DND-41 (cell line): ENCODE measurements at regions not wholly inside any gene's neighbourhood (a gene's known extent, or its start where the extent isn't known, plus 50 kb on each side); places are given as distances from the start of the nearest gene placed in this dataset.
"Not testable (repeated sequence)": the region's sequence is repeated elsewhere in the genome, so short reads cannot be mapped to it uniquely, and the experiment has no call there.

ENCODE experiments used
- CTCF ChIP-seq: IDR thresholded peaks from 2 replicates; pipeline ENCODE4 v1.5.1; 2012; ENCODE audit warnings: borderline replicate concordance, low read length, moderate library complexity, mild to moderate bottlenecking; ENCODE audit not compliant: poor library complexity, severe bottlenecking; ENCODE audit errors: extremely low read depth
- EZH2 ChIP-seq: IDR thresholded peaks from 3 replicates; pipeline ENCODE4 v1.6.1; 2012; ENCODE audit warnings: borderline replicate concordance, low read depth, mild to moderate bottlenecking, moderate library complexity, low read length, inconsistent platforms; ENCODE audit not compliant: severe bottlenecking

- not testable (repeated sequence) for TF ChIP-seq CTCF, EZH2
Observed at GRCh38 chr15:47131450-47131849, 585.9 kb upstream of the SEMA6D start.
